ENCODE measurements at regions not wholly inside any gene's neighbourhood (a gene's known extent, or its start where the extent isn't known, plus 50 kb on each side); places are given as distances from the start of the nearest gene placed in this dataset.

GRCh38 chr3:159123877-159124276, 322.0 kb downstream of the MFSD1 start:
- H3K4me3 ChIP-seq, result no peak overlapping the region
- TF ChIP-seq CTCF (IDR thresholded peaks at IDR 0.05), result no peak
- TF ChIP-seq POLR2AphosphoS5 (IDR thresholded peaks at IDR 0.05), result no peak
- no peak for TF ChIP-seq POLR2A (IDR thresholded peaks at IDR 0.05)
- no peak for TF ChIP-seq EP300 (IDR thresholded peaks at IDR 0.05; ENCODE audit: low read depth)
- intact Hi-C loops (cut with DNase I; ENCODE audit: low total_unique reads) (no loop called here), in situ Hi-C loops (cut with MboI; ENCODE audit: low pct_ligation_motif_present in 1 of 4, low pct_unique_long_range_greater_than_20kb in 1 of 4, low sequenced_read_pairs in 3 of 4) (no loop called here)
- no peak for DNase-seq
- H3K9me3 ChIP-seq, result no peaks in the 10 kb centered on the region
- H3K27me3 ChIP-seq, result no peaks in the 10 kb centered on the region
- H3K4me1 ChIP-seq, result no peaks in the 10 kb centered on the region
- 71 to 81% methylated on average over 1 of the region's 1 CpG for WGBS, 2 donors (ENCODE audit: low coverage in 1 of 2)
- H3K27ac ChIP-seq, result no peak overlapping the region
- H3K36me3 ChIP-seq, result no peaks in the 10 kb centered on the region

- Histone ChIP-seq H3K4me1 (no peaks in the 10 kb centered on the region), H3K27me3 (no peaks in the 10 kb centered on the region), H3K36me3 (no peaks in the 10 kb centered on the region), H3K9me3 (no peaks in the 10 kb centered on the region), H3K4me3 (no peak overlapping the region), H3K27ac (no peak overlapping the region)
- in situ Hi-C loops (cut with MboI; ENCODE audit: low pct_ligation_motif_present in 1 of 4, low pct_unique_long_range_greater_than_20kb in 1 of 4, low sequenced_read_pairs in 3 of 4), result no loop called here
- TF ChIP-seq POLR2AphosphoS5 (IDR thresholded peaks at IDR 0.05) (no peak), POLR2A (IDR thresholded peaks at IDR 0.05) (no peak), CTCF (IDR thresholded peaks at IDR 0.05) (no peak), EP300 (IDR thresholded peaks at IDR 0.05; ENCODE audit: low read depth) (no peak)
- DNase-seq, result no peak
- intact Hi-C loops (cut with DNase I; ENCODE audit: low total_unique reads), result no loop called here
- 52 to 75% methylated on average over 4 to 5 of the region's 5 CpGs for WGBS, 2 donors (ENCODE audit: low coverage in 1 of 2)
These were observed 324.6 kb downstream of the MFSD1 start for GRCh38 chr3:159126261-159127020.

GRCh38 chr3:159127021-159127392, 325.2 kb downstream of the MFSD1 start:
- no peak for TF ChIP-seq POLR2A (IDR thresholded peaks at IDR 0.05)
- TF ChIP-seq POLR2AphosphoS5 (IDR thresholded peaks at IDR 0.05), result no peak
- TF ChIP-seq EP300 (IDR thresholded peaks at IDR 0.05; ENCODE audit: low read depth), result no peak
- TF ChIP-seq CTCF (IDR thresholded peaks at IDR 0.05), result no peak
- Histone ChIP-seq H3K36me3 (no peaks in the 10 kb centered on the region), H3K9me3 (no peaks in the 10 kb centered on the region), H3K27me3 (no peaks in the 10 kb centered on the region), H3K27ac (no peak overlapping the region), H3K4me1 (no peaks in the 10 kb centered on the region), H3K4me3 (no peak overlapping the region)
- intact Hi-C loops (cut with DNase I; ENCODE audit: low total_unique reads) (no loop called here), in situ Hi-C loops (cut with MboI; ENCODE audit: low pct_ligation_motif_present in 1 of 4, low pct_unique_long_range_greater_than_20kb in 1 of 4, low sequenced_read_pairs in 3 of 4) (no loop called here)
- no peak for DNase-seq

GRCh38 chr3:159128628-159129027, 326.8 kb downstream of the MFSD1 start:
- no peak for DNase-seq
- no peaks in the 10 kb centered on the region for H3K36me3 ChIP-seq
- H3K27me3 ChIP-seq, result no peaks in the 10 kb centered on the region
- no peak overlapping the region for H3K27ac ChIP-seq
- no peaks in the 10 kb centered on the region for H3K9me3 ChIP-seq
- WGBS, 2 donors (ENCODE audit: low coverage in 1 of 2), result 41 to 42% methylated on average over 3 of the region's 3 CpGs
- H3K4me1 ChIP-seq, result no peaks in the 10 kb centered on the region
- in situ Hi-C loops (cut with MboI; ENCODE audit: low pct_ligation_motif_present in 1 of 4, low pct_unique_long_range_greater_than_20kb in 1 of 4, low sequenced_read_pairs in 3 of 4) (no loop called here), intact Hi-C loops (cut with DNase I; ENCODE audit: low total_unique reads) (no loop called here)
- H3K4me3 ChIP-seq, result no peak overlapping the region
- TF ChIP-seq CTCF (IDR thresholded peaks at IDR 0.05), result no peak
- no peak for TF ChIP-seq POLR2AphosphoS5 (IDR thresholded peaks at IDR 0.05)
- no peak for TF ChIP-seq EP300 (IDR thresholded peaks at IDR 0.05; ENCODE audit: low read depth)
- no peak for TF ChIP-seq POLR2A (IDR thresholded peaks at IDR 0.05)
